PC-9 (cell line): ENCODE measurements at regions not wholly inside any gene's neighbourhood (a gene's known extent, or its start where the extent isn't known, plus 50 kb on each side); places are given as distances from the start of the nearest gene placed in this dataset.

Experiments
- BruUV-seq: library from RNA; stranded (reverse); fragments of 400-500 nt; replicated peaks from 2 replicates; lab custom pipeline; 2021; lab: Mats Ljungman, UMichigan
- CTCF ChIA-PET: fragments of 300-600 bp; sonication (Branson Sonifier 250); formaldehyde crosslinking; loops from one replicate; lab custom pipeline; 2022; ENCODE audit warnings: antibody characterized with exemption; lab: Charles Lee
- POLR2A ChIA-PET: fragments of 300-600 bp; sonication (Branson Sonifier 250); formaldehyde crosslinking; loops from one replicate; lab custom pipeline; 2022; ENCODE audit warnings: antibody characterized with exemption; ENCODE audit not compliant: unreplicated experiment; lab: Charles Lee
- DNase-seq, 2 experiments: peaks; one replicate each; pipeline versions ENCODE4 v3.0.0 to v3.0.0-alpha.2; 2015 to 2022; ENCODE audit warnings: mixed read lengths in 1 of 2
- H2AFZ ChIP-seq: fragments of 200-600 bp; sonication (generic); 2 replicates; pipeline ENCODE4 v1.8.1; 2017; ENCODE audit warnings: antibody characterized with exemption
- H3F3A ChIP-seq: fragments of 200-600 bp; sonication (generic); 2 replicates; pipeline ENCODE4 v1.8.1; 2017; ENCODE audit warnings: antibody characterized with exemption, mild to moderate bottlenecking, low read depth; ENCODE audit not compliant: insufficient read depth
- H3K27ac ChIP-seq: fragments of 200-600 bp; sonication (generic); 2 replicates; pipeline ENCODE4 v1.6.1; 2016; ENCODE audit warnings: mixed run types
- H3K27me3 ChIP-seq: fragments of 200-600 bp; sonication (generic); 2 replicates; pipeline ENCODE4 v1.6.1; 2016; ENCODE audit warnings: low read depth, mixed run types; ENCODE audit not compliant: insufficient read depth
- H3K36me3 ChIP-seq: fragments of 200-600 bp; sonication (generic); 2 replicates; pipeline ENCODE4 v1.6.1; 2016; ENCODE audit warnings: low read depth, mixed run types
- H3K4me1 ChIP-seq: fragments of 200-600 bp; sonication (generic); replicated peaks from 2 replicates; pipeline ENCODE4 v1.6.1; 2016; ENCODE audit warnings: mixed run types; ENCODE audit not compliant: insufficient read depth
- H3K4me2 ChIP-seq: fragments of 200-600 bp; sonication (generic); 2 replicates; pipeline ENCODE4 v1.6.1; 2017; ENCODE audit warnings: mixed run types
- H3K4me3 ChIP-seq: fragments of 200-600 bp; sonication (generic); 2 replicates; pipeline ENCODE4 v1.6.1; 2016; ENCODE audit warnings: mixed run types
- H3K79me2 ChIP-seq: fragments of 200-600 bp; sonication (generic); 2 replicates; pipeline ENCODE4 v1.6.1; 2017; ENCODE audit warnings: low read depth, mixed run types
- H3K9me2 ChIP-seq: fragments of 200-600 bp; sonication (generic); 2 replicates; pipeline ENCODE4 v1.8.1; 2017; ENCODE audit warnings: mild to moderate bottlenecking; ENCODE audit not compliant: insufficient read depth
- H3K9me3 ChIP-seq: fragments of 200-600 bp; sonication (generic); 2 replicates; pipeline ENCODE4 v1.8.1; 2016; ENCODE audit warnings: low read depth; ENCODE audit not compliant: insufficient read depth
- H4K20me1 ChIP-seq: fragments of 200-600 bp; sonication (generic); 2 replicates; pipeline ENCODE4 v1.8.1; 2017; ENCODE audit not compliant: insufficient read depth
- EZH2 ChIP-seq: fragments of 200-600 bp; sonication (generic); IDR thresholded peaks from 2 replicates; pipeline ENCODE4 v1.8.0; 2017; ENCODE audit warnings: antibody characterized with exemption, low read depth
- intact Hi-C: fragments of 100-400 bp; cut with micrococcal nuclease; formaldehyde crosslinking; loops from one replicate; pipeline ENCODE4 v1.10.0; 2022; ENCODE audit not compliant: unreplicated experiment
- TF ChIP-seq, protein P1 (sequence below): fragments of 200-600 bp; sonication (generic); conservative IDR thresholded peaks from 2 replicates; pipeline ENCODE4 v1.6.1; 2017; ENCODE audit warnings: mixed run types, antibody characterized with exemption, mild to moderate bottlenecking, moderate library complexity

- no TSS peak for BruUV-seq
- H3F3A ChIP-seq = no peaks in the 10 kb centered on the region
- H3K27ac ChIP-seq = no peak overlapping the region
- DNase-seq = no peak
- H3K79me2 ChIP-seq = no peaks in the 10 kb centered on the region
- H3K36me3 ChIP-seq = no peaks in the 10 kb centered on the region
- CTCF ChIA-PET = no interaction called here
- no peak overlapping the region for H3K4me3 ChIP-seq
- H3K4me1 ChIP-seq = no peaks in the 10 kb centered on the region
- no peaks in the 10 kb centered on the region for H4K20me1 ChIP-seq
- no peak for TF ChIP-seq EZH2
- TF ChIP-seq, protein P1, sequence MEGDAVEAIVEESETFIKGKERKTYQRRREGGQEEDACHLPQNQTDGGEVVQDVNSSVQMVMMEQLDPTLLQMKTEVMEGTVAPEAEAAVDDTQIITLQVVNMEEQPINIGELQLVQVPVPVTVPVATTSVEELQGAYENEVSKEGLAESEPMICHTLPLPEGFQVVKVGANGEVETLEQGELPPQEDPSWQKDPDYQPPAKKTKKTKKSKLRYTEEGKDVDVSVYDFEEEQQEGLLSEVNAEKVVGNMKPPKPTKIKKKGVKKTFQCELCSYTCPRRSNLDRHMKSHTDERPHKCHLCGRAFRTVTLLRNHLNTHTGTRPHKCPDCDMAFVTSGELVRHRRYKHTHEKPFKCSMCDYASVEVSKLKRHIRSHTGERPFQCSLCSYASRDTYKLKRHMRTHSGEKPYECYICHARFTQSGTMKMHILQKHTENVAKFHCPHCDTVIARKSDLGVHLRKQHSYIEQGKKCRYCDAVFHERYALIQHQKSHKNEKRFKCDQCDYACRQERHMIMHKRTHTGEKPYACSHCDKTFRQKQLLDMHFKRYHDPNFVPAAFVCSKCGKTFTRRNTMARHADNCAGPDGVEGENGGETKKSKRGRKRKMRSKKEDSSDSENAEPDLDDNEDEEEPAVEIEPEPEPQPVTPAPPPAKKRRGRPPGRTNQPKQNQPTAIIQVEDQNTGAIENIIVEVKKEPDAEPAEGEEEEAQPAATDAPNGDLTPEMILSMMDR = no peak
- no peak overlapping the region for H2AFZ ChIP-seq
- intact Hi-C loops = no loop called here
- POLR2A ChIA-PET = no interaction called here
- no peaks in the 10 kb centered on the region for H3K9me2 ChIP-seq
- H3K9me3 ChIP-seq = 0 out of 2 replicates have a peak, but pooled peaks cover 4% of the 10 kb centered on the region
- no peak overlapping the region for H3K4me2 ChIP-seq
- H3K27me3 ChIP-seq = peaks cover 79% of the 10 kb centered on the region
These were observed 103.8 kb downstream of the PDGFA start for GRCh38 chr7:415646-416525.

DNA sequence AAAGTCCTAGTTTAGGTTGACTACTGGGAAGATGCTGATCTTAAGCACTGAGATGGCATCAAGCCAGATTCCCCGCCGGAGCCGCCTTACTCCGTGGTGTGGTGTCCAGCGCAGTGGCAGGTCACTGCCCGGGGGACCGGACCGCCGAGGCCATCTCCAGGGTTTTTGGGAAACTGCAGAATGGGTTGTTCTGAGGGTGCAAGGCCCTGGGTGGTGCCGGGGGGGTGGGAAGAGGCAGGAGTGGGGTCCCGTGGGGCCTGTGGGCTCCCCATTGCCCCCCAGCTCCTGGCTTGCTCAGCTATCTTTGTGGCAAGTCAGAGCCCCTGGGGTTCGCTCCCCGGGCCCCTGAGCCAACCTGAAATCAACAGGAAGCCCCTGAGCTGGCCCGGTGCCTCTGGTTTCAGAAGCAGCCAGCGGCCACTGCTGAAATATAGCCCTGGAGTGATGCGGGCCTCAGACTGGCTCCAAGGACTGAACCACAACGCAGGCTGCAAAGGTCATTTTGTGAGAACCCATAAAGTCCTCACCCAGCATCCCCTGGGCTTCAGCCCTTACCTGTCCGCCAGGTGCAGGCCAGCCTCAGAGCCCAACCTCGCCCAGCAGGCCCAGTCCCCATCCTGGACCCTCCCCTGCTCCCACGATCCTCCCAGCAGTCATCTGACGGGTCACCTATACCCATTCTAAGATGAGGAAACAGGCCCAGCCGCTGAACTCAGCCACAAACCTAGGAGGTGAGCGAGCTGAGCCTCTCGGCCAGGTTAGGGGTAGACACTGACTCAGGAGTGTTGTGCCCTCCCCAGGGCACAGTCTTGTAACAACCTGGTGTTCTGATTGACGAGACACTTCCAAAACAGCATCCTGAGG, 102.7 kb downstream of the PDGFA start:
- no peak for DNase-seq
- H3K36me3 ChIP-seq = no peaks in the 10 kb centered on the region
- no peaks in the 10 kb centered on the region for H4K20me1 ChIP-seq
- no peaks in the 10 kb centered on the region for H3K9me2 ChIP-seq
- no peak for TF ChIP-seq EZH2
- TF ChIP-seq, protein P1 = no peak
- H3K4me2 ChIP-seq = no peak overlapping the region
- BruUV-seq = no TSS peak
- intact Hi-C loops = no loop called here
- H3K9me3 ChIP-seq = 0 out of 2 replicates have a peak, but pooled peaks cover 4% of the 10 kb centered on the region
- peaks cover 81% of the 10 kb centered on the region for H3K27me3 ChIP-seq
- CTCF ChIA-PET = no interaction called here
- no peak overlapping the region for H3K4me3 ChIP-seq
- no peaks in the 10 kb centered on the region for H3K4me1 ChIP-seq
- no peak overlapping the region for H2AFZ ChIP-seq
- no peak overlapping the region for H3K27ac ChIP-seq
- no peaks in the 10 kb centered on the region for H3F3A ChIP-seq
- no peaks in the 10 kb centered on the region for H3K79me2 ChIP-seq
- POLR2A ChIA-PET = no interaction called here

DNA sequence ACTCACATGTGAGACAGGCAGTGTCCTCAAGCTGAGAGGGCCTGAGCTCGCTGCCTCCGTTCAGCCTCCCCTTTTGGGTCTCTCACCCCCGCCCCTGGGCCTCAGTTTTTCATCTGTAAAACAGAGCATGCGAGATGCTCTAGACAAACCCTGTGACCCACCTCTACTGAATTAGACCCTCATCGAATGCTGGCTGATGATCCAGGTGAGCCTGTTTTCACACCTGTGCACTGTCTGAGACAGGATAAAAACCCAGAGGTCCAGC, 102.1 kb downstream of the PDGFA start:
- no peaks in the 10 kb centered on the region for H4K20me1 ChIP-seq
- POLR2A ChIA-PET = no interaction called here
- DNase-seq = no peak
- H3K9me3 ChIP-seq = 0 out of 2 replicates have a peak, but pooled peaks cover 4% of the 10 kb centered on the region
- no peaks in the 10 kb centered on the region for H3K9me2 ChIP-seq
- no peaks in the 10 kb centered on the region for H3F3A ChIP-seq
- no peak overlapping the region for H3K4me3 ChIP-seq
- TF ChIP-seq, protein P1 = no peak
- TF ChIP-seq EZH2 = no peak
- no peaks in the 10 kb centered on the region for H3K4me1 ChIP-seq
- H3K79me2 ChIP-seq = no peaks in the 10 kb centered on the region
- CTCF ChIA-PET = no interaction called here
- peaks cover 81% of the 10 kb centered on the region for H3K27me3 ChIP-seq
- H2AFZ ChIP-seq = no peak overlapping the region
- intact Hi-C loops = no loop called here
- H3K36me3 ChIP-seq = no peaks in the 10 kb centered on the region
- BruUV-seq = no TSS peak
- H3K4me2 ChIP-seq = no peak overlapping the region
- H3K27ac ChIP-seq = no peak overlapping the region
